Endothelial cell of umbilical vein (primary cell): ENCODE measurements at regions not wholly inside any gene's neighbourhood (a gene's known extent, or its start where the extent isn't known, plus 50 kb on each side); places are given as distances from the start of the nearest gene placed in this dataset.

Experiments
- BruUV-seq: library from RNA; stranded (reverse); fragments of 400-500 nt; replicated peaks from 2 replicates; lab custom pipeline; 2021; lab: Mats Ljungman, UMichigan
- CTCF ChIA-PET: fragments of 300-600, 350-600 bp; sonication (Branson Sonifier 250); formaldehyde crosslinking; loops from one replicate; lab custom pipeline; 2021; ENCODE audit warnings: antibody characterized with exemption, inconsistent platforms; lab: Charles Lee
- POLR2A ChIA-PET: fragments of 300-600, 350-600 bp; sonication (Branson Sonifier 250); formaldehyde crosslinking; loops from one replicate; lab custom pipeline; 2021; ENCODE audit warnings: antibody characterized with exemption, inconsistent platforms; lab: Charles Lee
- DNase-seq: peaks from one replicate; pipeline ENCODE4 v3.0.0-alpha.2; 2011; ENCODE audit warnings: low read depth, low spot score
- FAIRE-seq: peaks from 2 replicates; lab custom pipeline; 2011; peaks lifted over from hg19 to GRCh38; lab: Jason Lieb, UNC
- H2AFZ ChIP-seq: 2 replicates; pipeline ENCODE4 v1.6.0; 2012; ENCODE audit warnings: low read depth, low read length, control low read depth, inconsistent platforms
- H3K27ac ChIP-seq: 2 replicates; pipeline ENCODE4 v1.5.1; 2011; ENCODE audit warnings: low read depth, mild to moderate bottlenecking, control low read depth, low read length, moderate library complexity; ENCODE audit not compliant: insufficient read depth
- H3K27me3 ChIP-seq, 2 experiments: 2 replicates each; pipeline versions ENCODE4 v1.6.0 to v1.6.1; 2011; ENCODE audit warnings: low read length in 2 of 2, mixed read lengths in 1 of 2; ENCODE audit not compliant: control insufficient read depth in 2 of 2, insufficient read depth in 2 of 2
- H3K36me3 ChIP-seq, 2 experiments: 2 replicates in 1 of 2; 3 replicates in 1 of 2; pipeline ENCODE4 v1.5.1; 2011; ENCODE audit warnings: low read length in 2 of 2, mild to moderate bottlenecking in 1 of 2, moderate library complexity in 1 of 2; ENCODE audit not compliant: control insufficient read depth in 2 of 2, insufficient read depth in 2 of 2; ENCODE audit errors: extremely low read depth in 1 of 2
- H3K4me1 ChIP-seq: 3 replicates; pipeline ENCODE4 v1.5.1; 2011; ENCODE audit warnings: mild to moderate bottlenecking, low read length; ENCODE audit not compliant: control insufficient read depth, insufficient read depth; ENCODE audit errors: extremely low read depth
- H3K4me2 ChIP-seq: 2 replicates; pipeline ENCODE4 v1.6.1; 2011; ENCODE audit warnings: low read length, control low read depth, mixed read lengths; ENCODE audit not compliant: insufficient read depth
- H3K4me3 ChIP-seq, 3 experiments: fragments of 200-600 bp in 1 of 3; sonication (generic), shearing (Covaris generic) in 1 of 3; replicated peaks in 1 of 3; 2 replicates each; pipeline ENCODE4 v1.5.1; 2011 to 2016; ENCODE audit warnings: control low read depth in 3 of 3, low read length in 3 of 3, mild to moderate bottlenecking in 2 of 3, inconsistent platforms in 1 of 3, low read depth in 1 of 3, moderate library complexity in 1 of 3; ENCODE audit not compliant: insufficient read depth in 1 of 3
- H3K79me2 ChIP-seq: 2 replicates; pipeline ENCODE4 v1.6.0; 2012; ENCODE audit warnings: low read length, inconsistent platforms; ENCODE audit not compliant: control insufficient read depth, insufficient read depth
- H3K9ac ChIP-seq: replicated peaks from 2 replicates; pipeline ENCODE3; 2011; ENCODE audit warnings: low read length, control low read depth; ENCODE audit not compliant: insufficient read depth; ENCODE audit errors: extremely low read depth
- H3K9me1 ChIP-seq: replicated peaks from 3 replicates; pipeline ENCODE4 v1.6.0; 2011; ENCODE audit warnings: mild to moderate bottlenecking, low read length; ENCODE audit not compliant: control insufficient read depth, insufficient read depth; ENCODE audit errors: extremely low read depth
- H3K9me3 ChIP-seq: replicated peaks from 2 replicates; pipeline ENCODE4 v1.5.1; 2012; ENCODE audit warnings: low read length, inconsistent platforms; ENCODE audit not compliant: control insufficient read depth, insufficient read depth
- H4K20me1 ChIP-seq: replicated peaks from 2 replicates; pipeline ENCODE3; 2011; ENCODE audit warnings: mild to moderate bottlenecking, low read length; ENCODE audit not compliant: control insufficient read depth, insufficient read depth; ENCODE audit errors: extremely low read depth
- CTCF ChIP-seq, 2 donors: IDR thresholded peaks; 1 replicate in 1 of 2; 2 replicates in 1 of 2; pipeline ENCODE4 v1.5.1; 2011; ENCODE audit warnings: low read length in 2 of 2, mild to moderate bottlenecking in 2 of 2, moderate library complexity in 2 of 2, control low read depth in 1 of 2, inconsistent platforms in 1 of 2, low read depth in 1 of 2; ENCODE audit not compliant: insufficient read depth in 1 of 2; ENCODE audit errors: extremely low read depth in 1 of 2
- EZH2 ChIP-seq: IDR thresholded peaks from 2 replicates; pipeline ENCODE4 v1.6.1; 2012; ENCODE audit warnings: borderline replicate concordance, low read depth, mild to moderate bottlenecking, moderate library complexity, low read length, inconsistent platforms; ENCODE audit not compliant: severe bottlenecking
- FOS ChIP-seq: IDR thresholded peaks from 2 replicates; pipeline ENCODE4 v1.6.1; 2011; ENCODE audit warnings: mild to moderate bottlenecking, low read length, moderate library complexity, borderline replicate concordance; ENCODE audit not compliant: insufficient read depth
- GATA2 ChIP-seq: IDR thresholded peaks from 2 replicates; pipeline ENCODE4 v1.7.0; 2011; ENCODE audit warnings: low read depth, mild to moderate bottlenecking, moderate library complexity, mixed read lengths, low read length; ENCODE audit not compliant: insufficient read length, insufficient read depth
- JUN ChIP-seq: IDR thresholded peaks from 2 replicates; pipeline ENCODE4 v1.6.1; 2011; ENCODE audit warnings: borderline replicate concordance, low read depth; ENCODE audit not compliant: insufficient read length, insufficient read depth
- MYC ChIP-seq: IDR thresholded peaks from one replicate; pipeline ENCODE4 v1.6.1; 2011; ENCODE audit warnings: mild to moderate bottlenecking, low read depth, low read length
- POLR2A ChIP-seq: IDR thresholded peaks from 2 replicates; pipeline ENCODE4 v1.6.1; 2012; ENCODE audit warnings: low read depth, mild to moderate bottlenecking, control low read depth, low read length
- POLR2AphosphoS5 ChIP-seq: IDR thresholded peaks from 2 replicates; pipeline ENCODE4 v1.6.1; 2012; ENCODE audit warnings: low read depth, mild to moderate bottlenecking, control low read depth, low read length, moderate library complexity; ENCODE audit not compliant: insufficient read depth
- dilution Hi-C: fragments of 300-500 bp; cut with MboI; formaldehyde crosslinking; loops from one replicate; pipeline ENCODE4 v1.15.0; 2019; ENCODE audit warnings: low sequenced_read_pairs; ENCODE audit not compliant: extremely low pct_ligation_motif_present
- intact Hi-C: fragments of 100-400 bp; cut with micrococcal nuclease; formaldehyde crosslinking; loops from one replicate; pipeline ENCODE4 v1.10.0; 2022
- TF ChIP-seq, protein P1 (sequence below): IDR thresholded peaks from 2 replicates; pipeline ENCODE4 v1.6.1; 2011; ENCODE audit not compliant: insufficient read depth, insufficient read length

- DNase-seq (no peak), FAIRE-seq (no peak)
- no peaks in the 10 kb centered on the region for H4K20me1 ChIP-seq
- H3K79me2 ChIP-seq, result no peaks in the 10 kb centered on the region
- ChIA-PET CTCF (interaction anchor here (1.0 to 5.4 kb wide), 5 partner anchors 12 to 539 kb away, joined by 3 to 58 read pairs (median 14); no protein-coding TSS in a partner anchor), POLR2A (no interaction called here)
- H3K9me1 ChIP-seq, result no peaks in the 10 kb centered on the region
- H3K9me3 ChIP-seq, result no peaks in the 10 kb centered on the region
- TF ChIP-seq FOS (no peak), JUN (no peak), CTCF (IDR thresholded peaks at IDR 0.05; ENCODE audit: extremely low read depth in 1 of 2, insufficient read depth in 1 of 2, low read depth in 1 of 2, low read length in 2 of 2) (no peak), GATA2 (no peak), POLR2AphosphoS5 (no peak), MYC (no peak), EZH2 (no peak), POLR2A (no peak)
- TF ChIP-seq, protein P1, sequence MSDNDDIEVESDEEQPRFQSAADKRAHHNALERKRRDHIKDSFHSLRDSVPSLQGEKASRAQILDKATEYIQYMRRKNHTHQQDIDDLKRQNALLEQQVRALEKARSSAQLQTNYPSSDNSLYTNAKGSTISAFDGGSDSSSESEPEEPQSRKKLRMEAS, result no peak
- H3K36me3 ChIP-seq, result no peaks in the 10 kb centered on the region
- no peaks in the 10 kb centered on the region for H3K27me3 ChIP-seq
- dilution Hi-C loops, result no loop called here
- H2AFZ ChIP-seq, result no peak overlapping the region
- no peaks in the 10 kb centered on the region for H3K4me1 ChIP-seq
- BruUV-seq, result no TSS peak
- intact Hi-C loops, result loop anchor here (2.0 to 10.0 kb wide), 4 partner anchors 114 to 724 kb away; no protein-coding TSS in a partner anchor
- H3K4me2 ChIP-seq, result no peak overlapping the region
- no peak overlapping the region for H3K9ac ChIP-seq
- no peak overlapping the region for H3K27ac ChIP-seq
- H3K4me3 ChIP-seq, result no peak overlapping the region
Observed at GRCh38 chr1:209191262-209191634, 392.3 kb upstream of the CAMK1G start.
